Liver (tissue), 6 donors: ENCODE measurements at regions not wholly inside any gene's neighbourhood (a gene's known extent, or its start where the extent isn't known, plus 50 kb on each side); places are given as distances from the start of the nearest gene placed in this dataset.
"Not testable (repeated sequence)": the region's sequence is repeated elsewhere in the genome, so short reads cannot be mapped to it uniquely, and the experiment has no call there.

ENCODE experiments used
- DNase-seq: peaks from one replicate; pipeline ENCODE4 v3.0.0-alpha.2; 2017; ENCODE audit warnings: low spot score
- H3K27ac ChIP-seq, 2 donors: one replicate each; pipeline ENCODE4 v1.7.0; 2013; ENCODE audit warnings: inconsistent platforms in 2 of 2, low read length in 2 of 2, control low read depth in 1 of 2, low read depth in 1 of 2, mild to moderate bottlenecking in 1 of 2
- H3K27me3 ChIP-seq, 4 donors: one replicate each; pipeline versions ENCODE4 v1.6.1 to v1.7.0; 2013; ENCODE audit warnings: low read length in 3 of 4, inconsistent platforms in 1 of 4, mild to moderate bottlenecking in 1 of 4, moderate library complexity in 1 of 4; ENCODE audit not compliant: control insufficient read depth in 4 of 4, insufficient read depth in 4 of 4
- H3K36me3 ChIP-seq, 4 donors: one replicate each; pipeline versions ENCODE4 v1.6.1 to v1.7.0; 2013; ENCODE audit warnings: low read length in 3 of 4, mild to moderate bottlenecking in 3 of 4, low read depth in 1 of 4, moderate library complexity in 1 of 4; ENCODE audit not compliant: control insufficient read depth in 4 of 4, insufficient read depth in 3 of 4
- H3K4me1 ChIP-seq, 4 donors: one replicate each; pipeline versions ENCODE4 v1.6.1 to v1.7.0; 2013; ENCODE audit warnings: low read length in 3 of 4, mild to moderate bottlenecking in 3 of 4, moderate library complexity in 1 of 4; ENCODE audit not compliant: control insufficient read depth in 4 of 4, insufficient read depth in 4 of 4
- H3K4me3 ChIP-seq, 3 donors: one replicate each; pipeline versions ENCODE4 v1.6.1 to v1.7.0; 2013; ENCODE audit warnings: low read length in 3 of 3, control low read depth in 1 of 3, low read depth in 1 of 3, mild to moderate bottlenecking in 1 of 3
- H3K9ac ChIP-seq, 2 donors: one replicate each; pipeline ENCODE4 v1.7.0; 2013; ENCODE audit warnings: low read length in 2 of 2, mild to moderate bottlenecking in 2 of 2, moderate library complexity in 2 of 2, control low read depth in 1 of 2, low read depth in 1 of 2
- H3K9me3 ChIP-seq, 4 donors: one replicate each; pipeline versions ENCODE4 v1.6.1 to v1.7.0; 2013; ENCODE audit warnings: low read length in 3 of 4; ENCODE audit not compliant: control insufficient read depth in 4 of 4
- WGBS: extraction: QIAGEN DNeasy Blood & Tissue Kit; methylation state at CpG from one replicate; pipeline ENCODE4 v1.1.7; 2013; 5-methylcytosine and 5-hydroxymethylcytosine counted together
- donor health status: healthy.
- donor health status: healthy.
- donor health status: healthy.

- 69% methylated on average over 4 of the region's 6 CpGs for WGBS
- H3K9ac ChIP-seq, H3K27me3 ChIP-seq, H3K27ac ChIP-seq, H3K9me3 ChIP-seq, DNase-seq, H3K4me1 ChIP-seq, H3K36me3 ChIP-seq, H3K4me3 ChIP-seq: not testable (repeated sequence)
These were observed 51.5 kb downstream of the PPIAL4A start for GRCh38 chr1:120941066-120941465.

DNA sequence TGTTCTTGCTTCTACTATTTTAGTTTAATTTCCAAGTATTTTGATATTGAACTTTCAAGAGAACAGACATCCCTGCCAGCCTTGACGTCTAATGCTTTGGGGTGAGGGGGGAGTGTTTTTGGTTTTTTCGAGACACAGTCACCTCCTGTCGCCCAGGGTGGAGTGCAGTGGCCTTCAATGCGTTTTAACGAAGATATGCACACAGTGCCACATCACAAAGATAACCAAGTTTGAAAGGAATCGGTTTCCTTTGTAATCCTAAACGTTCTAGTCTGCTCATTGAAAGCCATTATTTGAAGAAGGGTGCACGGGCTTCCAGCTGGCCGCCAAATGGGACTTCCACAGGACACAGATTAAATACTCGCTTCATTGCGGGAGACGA is 52.3 kb downstream of the PPIAL4A start:
- Histone ChIP-seq H3K27ac (peak overlapping the region; percentile 55 to 78), H3K9ac (peak overlapping the region; percentile 54 to 66), H3K4me3 (peak overlapping the region; percentile 29 to 52 (median 41))
- not testable (repeated sequence) for H3K27me3 ChIP-seq, H3K4me1 ChIP-seq, H3K9me3 ChIP-seq, DNase-seq, H3K36me3 ChIP-seq
- WGBS = 10% methylated on average over 12 of the region's 12 CpGs

- H3K4me3 ChIP-seq = peak overlapping the region; percentile 29 to 52 (median 41)
- peak overlapping the region; percentile 55 to 78 for H3K27ac ChIP-seq
- H3K36me3 ChIP-seq, H3K4me1 ChIP-seq, H3K9me3 ChIP-seq, H3K27me3 ChIP-seq: not testable (repeated sequence)
- WGBS = 4% methylated on average over 33 of the region's 34 CpGs
- peak overlapping the region; percentile 54 to 66 for H3K9ac ChIP-seq
- peak; percentile 43 for DNase-seq
These were observed 52.8 kb downstream of the PPIAL4A start for GRCh38 chr1:120942218-120942944.

GRCh38 chr1:120942945-120943319 is 53.4 kb downstream of the PPIAL4A start:
- not testable (repeated sequence) for H3K27me3 ChIP-seq, H3K4me3 ChIP-seq, H3K9me3 ChIP-seq, H3K27ac ChIP-seq, H3K36me3 ChIP-seq, H3K4me1 ChIP-seq, DNase-seq, H3K9ac ChIP-seq
- no CpG with 5 or more reads among the region's 9 CpGs for WGBS

- not testable (repeated sequence) for H3K27ac ChIP-seq, H3K4me3 ChIP-seq, DNase-seq, H3K9ac ChIP-seq, H3K27me3 ChIP-seq, H3K4me1 ChIP-seq, H3K9me3 ChIP-seq, H3K36me3 ChIP-seq
- WGBS = 93% methylated on average over 20 of the region's 20 CpGs
These were observed 55.1 kb downstream of the PPIAL4A start for GRCh38 chr1:120944691-120945090.

DNA sequence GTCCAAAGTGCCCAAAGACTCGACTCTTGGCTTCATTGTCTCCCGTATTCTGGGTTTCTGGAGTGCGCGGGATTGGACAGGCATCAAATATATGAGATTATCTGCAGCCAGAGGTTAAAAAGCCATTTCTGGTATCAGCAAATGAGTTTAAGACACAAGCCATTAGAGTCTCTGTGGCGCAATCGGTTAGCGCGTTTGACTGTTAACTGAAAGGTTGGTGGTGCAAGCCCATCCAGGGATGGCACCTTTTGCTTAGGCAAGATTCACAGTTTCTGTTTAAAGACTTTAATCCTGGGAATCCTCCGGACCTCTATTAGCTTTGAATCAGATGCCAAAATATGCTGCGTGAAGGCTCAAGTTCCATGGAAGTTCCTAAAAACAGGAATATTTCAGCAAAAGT is 55.6 kb downstream of the PPIAL4A start:
- H3K9me3 ChIP-seq, H3K27me3 ChIP-seq, H3K4me3 ChIP-seq, H3K27ac ChIP-seq, H3K4me1 ChIP-seq, DNase-seq, H3K9ac ChIP-seq, H3K36me3 ChIP-seq: not testable (repeated sequence)
- 92% methylated on average over 6 of the region's 10 CpGs for WGBS

- not testable (repeated sequence) for H3K4me1 ChIP-seq, H3K9me3 ChIP-seq, DNase-seq, H3K36me3 ChIP-seq, H3K9ac ChIP-seq, H3K27ac ChIP-seq, H3K27me3 ChIP-seq, H3K4me3 ChIP-seq
- 46% methylated on average over 4 of the region's 4 CpGs for WGBS
These were observed 57.5 kb downstream of the PPIAL4A start for GRCh38 chr1:120947114-120947513.

GRCh38 chr1:120949724-120950123 is 60.2 kb downstream of the PPIAL4A start:
- H3K9me3 ChIP-seq, H3K27me3 ChIP-seq, H3K4me1 ChIP-seq, H3K36me3 ChIP-seq, H3K4me3 ChIP-seq, H3K27ac ChIP-seq, H3K9ac ChIP-seq, DNase-seq: not testable (repeated sequence)
- whole genome bisulfite sequencing = 96% methylated on average over 11 of the region's 11 CpGs

- H3K4me3 ChIP-seq, DNase-seq, H3K27ac ChIP-seq, H3K9me3 ChIP-seq, H3K27me3 ChIP-seq, H3K4me1 ChIP-seq, H3K36me3 ChIP-seq, H3K9ac ChIP-seq: not testable (repeated sequence)
- whole genome bisulfite sequencing = 61% methylated on average over 1 of the region's 1 CpG
These were observed 61.1 kb downstream of the PPIAL4A start for GRCh38 chr1:120950633-120951032.
